GM19463 (cell line): ENCODE measurements at regions not wholly inside any gene's neighbourhood (a gene's known extent, or its start where the extent isn't known, plus 50 kb on each side); places are given as distances from the start of the nearest gene placed in this dataset.

Experiments used
- ATAC-seq: cut with Tn5 transposase; IDR thresholded peaks from one replicate; pipeline ENCODE4 v1.9.1; 2021; ENCODE audit warnings: mild to moderate bottlenecking, moderate library complexity; ENCODE audit not compliant: unreplicated experiment

GRCh38 chr3:102206511-102207031 is 228.2 kb upstream of the ZPLD1 start:
- ATAC-seq: no peak

- no peak for ATAC-seq
Measured at GRCh38 chr3:102207151-102207571, 227.7 kb upstream of the ZPLD1 start.

- no peak for ATAC-seq
Measured at GRCh38 chr3:102215166-102215565, 219.6 kb upstream of the ZPLD1 start.

GRCh38 chr3:102223132-102223531 is 211.7 kb upstream of the ZPLD1 start:
- ATAC-seq: no peak

GRCh38 chr3:102224171-102224570 is 210.6 kb upstream of the ZPLD1 start:
- ATAC-seq: peak; percentile 45

GRCh38 chr3:102225005-102225404 is 209.8 kb upstream of the ZPLD1 start:
- ATAC-seq: no peak

- no peak for ATAC-seq
Measured at GRCh38 chr3:102225407-102226132, 209.2 kb upstream of the ZPLD1 start.

GRCh38 chr3:102226463-102226862 is 208.4 kb upstream of the ZPLD1 start:
- no peak for ATAC-seq

GRCh38 chr3:102229062-102229655 is 205.7 kb upstream of the ZPLD1 start:
- no peak for ATAC-seq

- ATAC-seq: no peak
Measured at GRCh38 chr3:102230057-102230456, 204.8 kb upstream of the ZPLD1 start.

GRCh38 chr3:102233881-102234280 is 200.9 kb upstream of the ZPLD1 start:
- peak; percentile 81 for ATAC-seq

GRCh38 chr3:102235679-102236078 is 199.1 kb upstream of the ZPLD1 start:
- no peak for ATAC-seq

- no peak for ATAC-seq
Measured at GRCh38 chr3:102237181-102237580, 197.6 kb upstream of the ZPLD1 start.

GRCh38 chr3:102237838-102238237 is 197.0 kb upstream of the ZPLD1 start:
- ATAC-seq: no peak

- no peak for ATAC-seq
Measured at GRCh38 chr3:102238362-102238761, 196.5 kb upstream of the ZPLD1 start.

GRCh38 chr3:102240720-102241119 is 194.1 kb upstream of the ZPLD1 start:
- no peak for ATAC-seq

GRCh38 chr3:102248981-102249705 is 185.7 kb upstream of the ZPLD1 start:
- ATAC-seq: no peak

- ATAC-seq: no peak
Measured at GRCh38 chr3:102255736-102256135, 179.1 kb upstream of the ZPLD1 start.

- ATAC-seq: no peak
Measured at GRCh38 chr3:102258666-102259227, 176.1 kb upstream of the ZPLD1 start.

GRCh38 chr3:102259663-102260062 is 175.2 kb upstream of the ZPLD1 start:
- no peak for ATAC-seq

- peak; percentile 56 for ATAC-seq
Measured at GRCh38 chr3:102265720-102266119, 169.1 kb upstream of the ZPLD1 start.
